ENCODE measurements at regions not wholly inside any gene's neighbourhood (a gene's known extent, or its start where the extent isn't known, plus 50 kb on each side); places are given as distances from the start of the nearest gene placed in this dataset.

GRCh38 chrX:98371994-98372393, 1488.3 kb downstream of the RPA4 start:
- TF ChIP-seq, protein P1, sequence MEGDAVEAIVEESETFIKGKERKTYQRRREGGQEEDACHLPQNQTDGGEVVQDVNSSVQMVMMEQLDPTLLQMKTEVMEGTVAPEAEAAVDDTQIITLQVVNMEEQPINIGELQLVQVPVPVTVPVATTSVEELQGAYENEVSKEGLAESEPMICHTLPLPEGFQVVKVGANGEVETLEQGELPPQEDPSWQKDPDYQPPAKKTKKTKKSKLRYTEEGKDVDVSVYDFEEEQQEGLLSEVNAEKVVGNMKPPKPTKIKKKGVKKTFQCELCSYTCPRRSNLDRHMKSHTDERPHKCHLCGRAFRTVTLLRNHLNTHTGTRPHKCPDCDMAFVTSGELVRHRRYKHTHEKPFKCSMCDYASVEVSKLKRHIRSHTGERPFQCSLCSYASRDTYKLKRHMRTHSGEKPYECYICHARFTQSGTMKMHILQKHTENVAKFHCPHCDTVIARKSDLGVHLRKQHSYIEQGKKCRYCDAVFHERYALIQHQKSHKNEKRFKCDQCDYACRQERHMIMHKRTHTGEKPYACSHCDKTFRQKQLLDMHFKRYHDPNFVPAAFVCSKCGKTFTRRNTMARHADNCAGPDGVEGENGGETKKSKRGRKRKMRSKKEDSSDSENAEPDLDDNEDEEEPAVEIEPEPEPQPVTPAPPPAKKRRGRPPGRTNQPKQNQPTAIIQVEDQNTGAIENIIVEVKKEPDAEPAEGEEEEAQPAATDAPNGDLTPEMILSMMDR (IDR thresholded peaks at IDR 0.05): no peak
- TF ChIP-seq POLR2A (IDR thresholded peaks at IDR 0.05; ENCODE audit: low read depth): no peak
- no peak for TF ChIP-seq EP300 (IDR thresholded peaks at IDR 0.05)
- no peak for TF ChIP-seq POLR2AphosphoS5 (IDR thresholded peaks at IDR 0.05)

Measured in esophagus muscularis mucosa (tissue), 4 donors.